ENCODE measurements at regions not wholly inside any gene's neighbourhood (a gene's known extent, or its start where the extent isn't known, plus 50 kb on each side); places are given as distances from the start of the nearest gene placed in this dataset.
A peak's percentile ranks its signal among the peaks of the same experiment; 100 is the strongest.
"Not testable (repeated sequence)": the region's sequence is repeated elsewhere in the genome, so short reads cannot be mapped to it uniquely, and the experiment has no call there.

GRCh38 chr10:29363930-29364329 is 75.1 kb downstream of the LYZL1 start:
- CTCF ChIA-PET; FAIRE-seq; H3K4me3 ChIP-seq; ATAC-seq; H3K4me2 ChIP-seq; POLR2A ChIA-PET; H3K27ac ChIP-seq; H3K4me1 ChIP-seq; H3K9me3 ChIP-seq; DNase-seq (ENCODE audit: low read depth in 1 of 2, low spot score in 1 of 2): not testable (repeated sequence)
- WGBS (ENCODE audit: missing lambda C conversion rate), result 82% methylated on average over 9 of the region's 9 CpGs

- FAIRE-seq; POLR2A ChIA-PET; H3K4me3 ChIP-seq; H3K9me3 ChIP-seq; H3K4me1 ChIP-seq; ATAC-seq; H3K4me2 ChIP-seq; H3K27ac ChIP-seq; DNase-seq (ENCODE audit: low read depth in 1 of 2, low spot score in 1 of 2); CTCF ChIA-PET: not testable (repeated sequence)
- 91% methylated on average over 6 of the region's 27 CpGs for WGBS (ENCODE audit: missing lambda C conversion rate)
Observed at GRCh38 chr10:29366206-29366605, 77.3 kb downstream of the LYZL1 start.

GRCh38 chr10:29369419-29369818 is 80.5 kb downstream of the LYZL1 start:
- ATAC-seq (no peak), FAIRE-seq (no peak), DNase-seq (ENCODE audit: low read depth in 1 of 2, low spot score in 1 of 2) (no peak)
- no peak overlapping the region for H3K27ac ChIP-seq
- no peaks in the 10 kb centered on the region for H3K4me1 ChIP-seq
- ChIA-PET POLR2A (no interaction called here), CTCF (interaction anchor here (0.7 to 4.2 kb wide), 4 partner anchors 16 to 711 kb away, joined by 3 to 21 read pairs (median 3); no protein-coding TSS in a partner anchor)
- H3K4me3 ChIP-seq, result no peak overlapping the region
- TF ChIP-seq CEBPB (IDR thresholded peaks at IDR 0.05) (no peak), GATA3 (IDR thresholded peaks at IDR 0.05; ENCODE audit: borderline replicate concordance) (no peak), HOXA7 (CRISPR knock-in tag; IDR thresholded peaks at IDR 0.05) (no peak), RFX5 (IDR thresholded peaks at IDR 0.05) (no peak), POLR2A (IDR thresholded peaks at IDR 0.05; ENCODE audit: low read length) (no peak), CHD4 (IDR thresholded peaks at IDR 0.05; ENCODE audit: borderline replicate concordance) (no peak), SMC3 (IDR thresholded peaks at IDR 0.05) (no peak), EHF (CRISPR knock-in tag; IDR thresholded peaks at IDR 0.05) (no peak)
- no peaks in the 10 kb centered on the region for H3K9me3 ChIP-seq
- H3K4me2 ChIP-seq, result no peak overlapping the region
- 54% methylated on average over 5 of the region's 5 CpGs for WGBS (ENCODE audit: missing lambda C conversion rate)

GRCh38 chr10:29370097-29371092 is 81.5 kb downstream of the LYZL1 start:
- ATAC-seq (no peak; a peak in 1 of 6 replicates), FAIRE-seq (no peak), DNase-seq (ENCODE audit: low read depth in 1 of 2, low spot score in 1 of 2) (no peak)
- Histone ChIP-seq H3K4me1 (no peaks in the 10 kb centered on the region), H3K9me3 (no peaks in the 10 kb centered on the region), H3K4me2 (peak overlapping the region; percentile 11; the same call in 1 of the 3 replicates), H3K27ac (no peak overlapping the region), H3K4me3 (no peak overlapping the region)
- TF ChIP-seq FOXS1 (CRISPR knock-in tag; IDR thresholded peaks at IDR 0.05), result no peak
- TF ChIP-seq NPAS2 (CRISPR knock-in tag; IDR thresholded peaks at IDR 0.05; ENCODE audit: borderline replicate concordance), result no peak
- TF ChIP-seq PHF8 (IDR thresholded peaks at IDR 0.05; ENCODE audit: borderline replicate concordance, low read depth), result no peak
- TF ChIP-seq NFE2L2 (conservative IDR thresholded peaks at IDR 0.05; ENCODE audit: low read length), result no peak
- no peak for TF ChIP-seq HOXA7 (CRISPR knock-in tag; IDR thresholded peaks at IDR 0.05)
- no peak for TF ChIP-seq JUN (IDR thresholded peaks at IDR 0.05)
- TF ChIP-seq EHMT2 (IDR thresholded peaks at IDR 0.05; ENCODE audit: low read depth), result no peak
- no peak for TF ChIP-seq RARB (CRISPR knock-in tag; IDR thresholded peaks at IDR 0.05)
- TF ChIP-seq FOSL2 (IDR thresholded peaks at IDR 0.05), result no peak
- TF ChIP-seq FOSL2 (CRISPR knock-in tag; IDR thresholded peaks at IDR 0.05), result no peak
- no peak for TF ChIP-seq ZC3H11A (IDR thresholded peaks at IDR 0.05)
- no peak for TF ChIP-seq CBX8 (IDR thresholded peaks at IDR 0.05)
- TF ChIP-seq BHLHE40 (IDR thresholded peaks at IDR 0.05; ENCODE audit: low read depth, low read length), result no peak
- no peak for TF ChIP-seq RNF2 (IDR thresholded peaks at IDR 0.05; ENCODE audit: borderline replicate concordance, low read depth)
- TF ChIP-seq NR3C1 (IDR thresholded peaks at IDR 0.05), result no peak
- TF ChIP-seq HES2 (IDR thresholded peaks at IDR 0.05), result no peak
- no peak for TF ChIP-seq MAZ (IDR thresholded peaks at IDR 0.05; ENCODE audit: borderline replicate concordance, low read depth, low read length)
- CTCF ChIA-PET, result interaction anchor here (0.8 to 4.2 kb wide), 3 partner anchors 15 to 706 kb away, joined by 3 to 21 read pairs (median 3); no protein-coding TSS in a partner anchor
- POLR2A ChIA-PET, result no interaction called here
- WGBS (ENCODE audit: missing lambda C conversion rate), result 44% methylated on average over 17 of the region's 17 CpGs

Data from A549 (cell line).